ENCODE measurements at regions not wholly inside any gene's neighbourhood (a gene's known extent, or its start where the extent isn't known, plus 50 kb on each side); places are given as distances from the start of the nearest gene placed in this dataset.
"Not testable (repeated sequence)": the region's sequence is repeated elsewhere in the genome, so short reads cannot be mapped to it uniquely, and the experiment has no call there.

DNA sequence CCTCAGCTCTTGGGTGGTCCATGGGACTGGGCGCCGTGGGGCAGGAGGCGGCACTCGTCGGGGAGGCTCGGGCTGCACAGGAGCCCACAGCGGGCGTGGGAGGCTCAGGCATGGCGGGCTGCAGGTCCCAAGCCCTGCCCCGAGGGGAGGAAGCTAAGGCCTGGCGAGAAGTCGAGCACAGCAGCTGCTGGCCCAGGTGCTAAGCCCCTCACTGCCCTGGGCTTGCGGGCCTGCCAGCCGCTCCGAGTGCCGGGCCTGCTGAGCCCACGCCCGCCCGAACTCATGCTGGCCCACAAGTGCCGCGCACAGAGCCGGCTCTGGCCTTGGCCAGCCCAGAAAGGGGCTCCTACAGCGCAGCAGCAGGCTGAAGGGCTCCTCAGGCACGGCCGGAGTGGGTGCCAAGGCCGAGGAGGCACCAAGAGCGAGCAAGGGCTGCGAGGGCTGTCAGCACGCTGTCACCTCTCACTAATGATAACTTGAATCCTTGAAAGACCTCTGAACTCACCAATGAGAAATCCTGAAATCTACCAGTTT lies 1506.8 kb upstream of the WWC1 start:
- DNase-seq (ENCODE audit: low read depth): no peak

DNA sequence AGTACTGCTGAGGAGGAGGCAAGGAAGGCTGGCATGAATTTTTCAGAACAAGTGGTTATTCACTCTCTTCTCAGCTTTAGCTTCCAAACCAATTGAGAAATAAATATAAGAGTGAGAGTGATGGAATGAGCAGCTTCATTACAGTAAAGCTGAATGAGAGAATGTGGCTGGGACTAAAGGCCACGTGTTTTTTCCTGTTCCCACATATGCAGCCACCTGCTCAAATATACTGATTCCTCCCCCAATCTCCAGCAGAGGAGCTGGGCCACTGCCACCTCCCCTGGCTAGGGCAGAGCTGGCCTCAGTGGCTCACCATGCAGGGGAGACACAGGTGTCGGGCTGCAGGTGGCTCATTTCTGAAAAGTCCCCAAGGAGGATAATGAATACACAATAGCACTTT lies 1505.3 kb upstream of the WWC1 start:
- DNase-seq (ENCODE audit: low read depth): no peak

- no peak for DNase-seq (ENCODE audit: low read depth)
Measured at GRCh38 chr5:166786889-166787288, 1504.6 kb upstream of the WWC1 start.

DNA sequence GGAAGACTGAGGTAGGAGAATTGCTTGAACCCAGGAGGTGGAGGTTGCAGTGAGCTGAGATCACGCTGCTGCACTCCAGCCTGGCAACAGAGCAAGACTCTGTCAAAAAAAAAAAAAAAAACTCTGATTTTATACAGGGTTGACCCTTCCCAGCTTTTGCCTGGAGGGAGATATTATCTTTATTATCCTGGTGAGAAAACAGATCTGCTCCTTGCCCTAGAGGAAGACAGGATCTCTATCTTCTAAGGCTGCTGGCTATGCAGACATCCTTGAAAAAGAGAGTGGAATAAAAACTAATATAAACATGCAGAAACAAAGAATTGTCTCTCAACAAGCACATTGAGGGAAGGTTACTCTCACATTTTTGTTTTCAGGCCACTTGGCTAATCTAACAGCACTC lies 1503.4 kb upstream of the WWC1 start:
- DNase-seq (ENCODE audit: low read depth): no peak

DNA sequence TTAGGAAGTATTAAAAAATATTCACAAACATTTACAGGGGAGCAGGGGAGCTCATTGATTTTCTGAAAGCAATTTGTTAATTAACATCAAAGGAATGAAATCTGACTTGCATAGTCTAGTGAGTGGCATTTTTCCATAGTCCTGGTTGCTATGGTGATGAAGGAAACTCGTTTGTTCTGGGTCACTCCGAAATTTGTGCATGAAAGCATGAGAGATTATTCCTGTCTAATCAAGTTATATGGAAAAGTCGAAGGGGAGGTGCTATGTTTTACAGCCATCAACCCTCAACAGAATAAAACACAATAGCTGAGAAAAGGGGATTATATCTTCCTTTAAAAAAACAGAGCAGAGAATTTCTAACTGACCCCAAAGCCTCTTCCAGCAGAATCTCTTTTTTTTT lies 1495.7 kb upstream of the WWC1 start:
- DNase-seq (ENCODE audit: low read depth): no peak

DNA sequence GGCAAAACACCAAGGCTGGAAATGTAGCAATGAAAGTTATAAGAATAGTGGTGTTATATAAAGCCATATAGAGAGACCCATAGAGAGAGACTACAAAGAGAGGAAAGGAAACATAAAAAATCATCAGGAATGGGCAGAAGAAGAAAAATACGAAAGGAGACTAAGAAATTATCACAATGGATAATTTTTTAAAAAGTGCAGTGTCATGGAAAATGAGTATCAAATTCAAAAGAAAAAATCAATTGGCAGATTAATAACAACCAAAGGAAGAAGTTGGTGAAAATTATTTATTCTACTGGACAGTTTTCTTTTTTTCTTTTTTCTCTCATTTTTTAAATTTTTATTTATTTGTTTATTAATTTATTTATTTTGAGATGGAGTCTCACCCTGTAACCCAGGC lies 1488.4 kb upstream of the WWC1 start:
- no peak for DNase-seq (ENCODE audit: low read depth)

GRCh38 chr5:166804223-166804622 lies 1487.2 kb upstream of the WWC1 start:
- not testable (repeated sequence) for DNase-seq (ENCODE audit: low read depth)

- DNase-seq (ENCODE audit: low read depth): not testable (repeated sequence)
Measured at GRCh38 chr5:166804693-166805092, 1486.8 kb upstream of the WWC1 start.

DNA sequence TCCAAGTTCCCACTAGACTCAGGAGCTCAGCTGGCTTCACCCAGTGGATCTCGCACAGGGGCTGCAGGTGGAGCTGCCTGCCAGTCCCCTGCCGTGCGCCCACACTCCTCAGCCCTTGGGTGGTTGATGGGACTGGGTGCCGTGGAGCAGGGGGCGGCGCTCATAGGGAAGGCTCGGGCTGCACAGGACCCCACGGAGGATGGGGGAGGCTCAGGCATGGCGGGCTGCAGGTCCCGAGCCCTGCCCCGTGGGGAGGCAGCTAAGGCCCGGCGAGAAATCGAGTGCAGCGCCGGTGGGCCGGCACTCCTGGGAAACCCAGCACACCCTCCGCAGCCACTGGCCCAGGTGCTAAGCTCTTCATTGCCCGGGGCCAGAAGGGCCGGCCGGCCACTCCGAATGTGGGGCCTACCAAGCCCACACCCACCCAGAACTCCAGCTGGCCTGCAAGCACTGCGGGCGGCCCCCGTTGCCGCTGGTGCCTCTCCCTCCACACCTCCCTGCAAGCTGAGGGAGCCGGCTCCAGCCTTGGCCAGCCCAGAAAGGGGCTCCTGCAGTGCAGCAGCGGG lies 1481.3 kb upstream of the WWC1 start:
- DNase-seq (ENCODE audit: low read depth): not testable (repeated sequence)

DNA sequence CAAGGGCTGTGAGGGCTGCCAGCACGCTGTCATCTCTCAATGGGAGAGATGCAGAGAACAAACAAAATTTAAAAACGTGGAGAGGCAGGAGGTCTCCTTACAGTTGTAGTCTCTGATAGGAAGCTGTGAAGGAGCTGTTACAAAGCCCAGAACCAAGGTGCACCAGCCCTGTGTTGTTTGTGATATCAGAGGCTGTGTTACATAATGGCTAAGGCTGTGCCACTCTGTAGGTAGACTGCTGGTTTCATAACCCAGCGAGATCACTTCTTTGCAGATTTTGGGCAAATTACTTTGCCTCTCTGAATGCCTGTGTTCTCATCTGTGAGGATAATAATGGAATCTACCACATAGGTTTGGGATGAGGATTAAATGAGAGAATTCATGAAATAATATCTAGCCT lies 1480.7 kb upstream of the WWC1 start:
- DNase-seq (ENCODE audit: low read depth): no peak

GRCh38 chr5:166823360-166823759 lies 1468.1 kb upstream of the WWC1 start:
- DNase-seq (ENCODE audit: low read depth): no peak

GRCh38 chr5:166834246-166834645 lies 1457.2 kb upstream of the WWC1 start:
- no peak for DNase-seq (ENCODE audit: low read depth)

DNA sequence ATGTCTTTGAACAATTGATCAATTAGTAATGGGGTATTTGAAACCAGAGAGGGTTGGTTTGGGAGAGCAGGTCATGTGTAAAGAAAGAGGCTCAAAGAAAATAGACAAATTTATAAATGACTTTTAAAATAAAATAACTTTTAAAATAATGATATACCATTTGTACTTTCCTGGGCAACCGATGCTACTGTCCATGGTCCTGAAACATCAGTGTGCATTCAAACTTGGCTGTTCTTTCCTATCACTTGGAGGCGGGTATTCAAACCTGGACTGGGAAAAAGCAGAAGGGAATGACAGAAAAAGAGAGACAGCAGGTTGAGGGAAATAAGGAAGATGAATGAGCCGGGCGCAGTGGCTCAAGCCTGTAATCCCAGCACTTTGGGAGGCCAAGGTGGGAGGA lies 1446.4 kb upstream of the WWC1 start:
- no peak for DNase-seq (ENCODE audit: low read depth)

DNA sequence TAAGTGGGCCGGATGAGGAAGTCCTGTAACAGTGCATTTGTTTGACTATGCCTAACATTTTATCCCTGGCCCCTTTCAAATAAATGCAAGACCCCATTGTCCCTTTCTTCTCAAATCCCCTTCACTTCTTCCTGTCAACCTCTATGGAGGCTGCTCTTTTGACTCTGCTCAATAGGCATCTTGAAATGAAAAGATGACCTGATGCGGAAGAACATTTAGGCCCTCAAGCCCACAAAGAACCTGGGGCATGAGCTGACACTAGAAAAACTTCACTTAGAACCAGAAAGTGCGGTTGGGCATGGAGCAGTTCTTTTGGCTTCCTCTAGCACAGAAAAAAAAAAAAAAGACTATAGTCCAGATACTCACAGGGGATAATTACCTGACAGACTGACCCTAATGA lies 1434.7 kb upstream of the WWC1 start:
- no peak for DNase-seq (ENCODE audit: low read depth)

DNA sequence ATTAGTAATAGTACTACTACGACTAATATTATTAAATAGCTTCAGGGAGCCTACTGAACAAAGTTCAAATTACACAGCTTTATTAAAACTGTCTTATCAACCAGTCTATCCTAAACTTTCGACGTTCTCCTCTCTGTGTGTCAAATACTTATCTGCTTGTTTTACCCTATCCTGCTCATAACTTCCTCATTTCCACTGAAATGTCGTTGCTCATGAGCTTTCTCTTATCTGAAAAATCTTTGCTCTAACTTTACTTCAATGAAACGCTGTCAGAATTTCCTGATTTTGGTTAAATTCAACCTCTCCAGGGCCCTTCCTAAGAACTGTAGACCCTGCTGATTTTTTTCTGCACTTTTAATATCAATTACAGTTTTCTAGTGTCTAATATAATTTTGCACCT lies 1431.0 kb upstream of the WWC1 start:
- no peak for DNase-seq (ENCODE audit: low read depth)

DNA sequence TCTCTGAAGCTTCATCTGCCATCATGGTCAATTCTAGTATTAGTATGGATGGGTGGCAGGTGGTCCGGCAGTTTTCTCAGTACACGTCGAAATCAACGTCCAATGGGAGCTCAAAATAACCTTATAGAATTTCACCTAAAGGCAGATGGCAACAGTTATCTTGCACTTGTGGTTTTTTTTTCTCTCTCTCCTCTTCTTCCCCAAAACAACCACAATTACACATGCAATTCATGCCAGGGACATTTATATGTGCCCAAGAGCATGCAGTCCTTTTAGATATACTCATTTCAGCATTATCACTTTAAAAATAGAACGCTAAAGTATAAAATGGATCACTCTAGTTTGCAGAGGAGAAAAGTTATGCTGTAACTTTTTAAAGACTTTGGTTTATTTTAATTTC lies 1428.9 kb upstream of the WWC1 start:
- DNase-seq (ENCODE audit: low read depth): no peak

GRCh38 chr5:166865206-166865605 lies 1426.2 kb upstream of the WWC1 start:
- no peak for DNase-seq (ENCODE audit: low read depth)

DNA sequence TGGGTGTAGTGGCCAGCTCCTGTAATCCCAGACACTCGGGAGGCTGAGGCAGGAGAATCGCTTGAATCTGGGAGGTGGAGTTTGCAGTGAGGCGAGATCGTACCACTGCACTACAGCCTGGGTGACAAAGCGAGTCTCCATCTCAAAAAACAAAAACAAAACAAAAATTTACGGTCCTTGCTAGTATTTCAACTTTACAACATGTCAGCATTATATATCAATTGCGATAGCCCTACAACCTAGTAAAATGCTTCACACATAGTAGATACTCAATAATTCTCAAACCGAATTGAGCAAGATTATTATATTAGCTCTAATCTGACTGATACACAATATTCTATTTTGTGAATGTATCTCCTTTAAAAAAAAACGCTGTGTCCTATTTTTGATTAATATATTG lies 1411.0 kb upstream of the WWC1 start:
- no peak for DNase-seq (ENCODE audit: low read depth)

- DNase-seq (ENCODE audit: low read depth): no peak
Measured at GRCh38 chr5:166881802-166882201, 1409.6 kb upstream of the WWC1 start.

DNA sequence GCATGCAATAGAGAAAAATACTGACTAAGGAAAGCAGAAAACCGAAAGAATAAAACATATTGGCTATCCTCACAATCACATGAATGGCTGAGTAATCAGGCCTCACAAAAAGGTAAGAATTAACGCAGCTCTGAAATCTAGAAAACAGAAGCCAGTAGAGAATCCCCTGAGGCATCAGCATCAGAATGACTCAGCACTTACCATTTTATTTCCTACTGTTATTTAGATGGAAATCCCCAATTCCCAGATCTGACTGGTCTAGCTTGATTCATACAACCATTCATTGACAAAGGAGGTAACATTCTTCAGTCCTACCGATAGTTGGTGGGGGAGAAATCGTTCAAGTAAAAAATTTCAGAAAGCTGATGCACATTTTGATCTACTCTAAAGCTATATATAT lies 1408.4 kb upstream of the WWC1 start:
- no peak for DNase-seq (ENCODE audit: low read depth)

DNA sequence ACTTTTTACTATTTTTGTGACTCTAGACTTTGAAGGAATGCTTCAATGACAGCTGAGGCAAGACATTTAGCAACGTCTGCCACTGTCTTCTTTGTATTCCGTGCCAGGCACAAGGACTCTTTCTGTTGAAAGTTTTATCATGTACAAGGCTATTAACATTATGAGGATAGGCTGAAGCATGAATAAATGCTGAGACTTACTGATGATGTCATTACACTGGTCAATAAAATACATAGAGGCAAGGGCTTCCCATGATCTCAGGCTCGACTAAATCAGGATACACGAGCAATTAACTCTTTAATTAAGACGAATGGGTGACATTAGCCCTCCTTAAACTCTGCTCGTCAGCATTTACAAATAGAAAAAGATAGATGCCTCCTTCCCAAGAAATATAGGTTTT lies 1393.3 kb upstream of the WWC1 start:
- DNase-seq (ENCODE audit: low read depth): no peak

DNA sequence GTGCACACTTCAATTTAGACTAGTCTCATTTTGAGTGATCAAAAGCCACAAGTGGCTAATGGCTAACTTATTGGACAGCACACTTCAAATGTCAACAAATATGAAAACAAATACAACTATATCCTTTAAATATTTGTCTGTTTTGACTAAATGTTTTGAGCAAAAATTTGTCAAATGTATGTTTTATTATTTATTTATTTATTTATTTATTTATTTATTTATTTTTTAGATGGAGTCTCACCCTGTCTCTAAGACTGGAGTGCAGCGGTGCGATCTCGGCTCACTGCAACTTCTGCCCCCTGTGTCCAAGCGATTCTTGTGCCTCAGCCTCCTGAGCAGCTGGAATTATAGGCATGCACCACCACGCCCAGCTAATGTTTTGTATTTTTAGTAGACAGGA lies 1392.1 kb upstream of the WWC1 start:
- DNase-seq (ENCODE audit: low read depth): no peak

- no peak for DNase-seq (ENCODE audit: low read depth)
Measured at GRCh38 chr5:166904571-166904970, 1386.9 kb upstream of the WWC1 start.

DNA sequence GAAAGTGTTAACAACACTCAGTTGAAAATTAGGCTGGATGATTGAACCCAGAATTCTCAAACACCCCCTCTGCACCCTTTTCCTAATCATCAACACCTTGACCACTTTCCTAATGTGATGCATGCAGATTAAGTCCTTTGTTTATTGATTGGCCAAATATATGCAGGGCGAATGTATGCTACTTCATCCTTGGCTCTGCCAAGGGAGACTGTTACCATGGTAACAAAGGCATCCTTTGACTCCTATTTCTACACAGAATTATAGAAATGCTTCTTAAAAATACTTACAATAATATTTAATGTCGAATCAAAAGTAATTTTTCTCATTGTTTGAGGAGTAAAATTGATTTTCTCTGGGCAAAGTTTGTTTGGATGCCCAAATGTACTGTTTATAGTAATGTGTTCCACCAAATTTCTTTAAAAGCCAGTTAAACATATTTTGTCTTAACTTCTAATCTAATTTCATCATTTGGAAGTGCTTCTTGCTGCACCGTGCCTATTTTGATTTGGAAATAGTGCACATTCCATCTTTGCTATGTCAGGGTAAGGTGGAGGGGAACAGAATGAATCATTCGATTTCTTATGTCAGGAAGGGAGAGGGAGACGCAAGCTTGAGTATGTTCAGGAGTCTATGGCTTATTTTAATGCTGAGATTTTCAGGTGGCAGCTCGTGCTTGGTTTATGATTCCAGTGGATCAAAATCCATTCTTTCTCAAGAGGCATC lies 1384.3 kb upstream of the WWC1 start:
- no peak for DNase-seq (ENCODE audit: low read depth)

Measured in LHCN-M2 (cell line).